ENCODE measurements at regions not wholly inside any gene's neighbourhood (a gene's known extent, or its start where the extent isn't known, plus 50 kb on each side); places are given as distances from the start of the nearest gene placed in this dataset.
"Not testable (repeated sequence)": the region's sequence is repeated elsewhere in the genome, so short reads cannot be mapped to it uniquely, and the experiment has no call there.

GRCh38 chr12:105508096-105508495 is 177.6 kb downstream of the C12orf75 start:
- no peaks in the 10 kb centered on the region for H3K36me3 ChIP-seq (ENCODE audit: control insufficient read depth in 1 of 2, insufficient read depth in 2 of 2, low read length in 2 of 2)
- no peak overlapping the region for H3K27ac ChIP-seq (ENCODE audit: low read length)
- no peak overlapping the region for H3K4me3 ChIP-seq (ENCODE audit: low read depth in 1 of 2, low read length in 2 of 2)
- no peaks in the 10 kb centered on the region for H3K9me3 ChIP-seq (ENCODE audit: control insufficient read depth in 1 of 2, low read length in 2 of 2)
- no peaks in the 10 kb centered on the region for H3K4me1 ChIP-seq (ENCODE audit: control insufficient read depth in 1 of 2, insufficient read depth in 2 of 2, low read length in 2 of 2)
- no peaks in the 10 kb centered on the region for H3K27me3 ChIP-seq (ENCODE audit: low read depth, low read length)

- no peaks in the 10 kb centered on the region for H3K9me3 ChIP-seq (ENCODE audit: control insufficient read depth in 1 of 2, low read length in 2 of 2)
- no peak overlapping the region for H3K27ac ChIP-seq (ENCODE audit: low read length)
- no peaks in the 10 kb centered on the region for H3K4me1 ChIP-seq (ENCODE audit: control insufficient read depth in 1 of 2, insufficient read depth in 2 of 2, low read length in 2 of 2)
- H3K4me3 ChIP-seq (ENCODE audit: low read depth in 1 of 2, low read length in 2 of 2): no peak overlapping the region
- H3K27me3 ChIP-seq (ENCODE audit: low read depth, low read length): no peaks in the 10 kb centered on the region
- no peaks in the 10 kb centered on the region for H3K36me3 ChIP-seq (ENCODE audit: control insufficient read depth in 1 of 2, insufficient read depth in 2 of 2, low read length in 2 of 2)
Observed at GRCh38 chr12:105510526-105510925, 180.0 kb downstream of the C12orf75 start.

GRCh38 chr12:105512861-105513260 is 182.4 kb downstream of the C12orf75 start:
- H3K27ac ChIP-seq (ENCODE audit: low read length); H3K27me3 ChIP-seq (ENCODE audit: low read depth, low read length); H3K4me3 ChIP-seq (ENCODE audit: low read depth in 1 of 2, low read length in 2 of 2); H3K9me3 ChIP-seq (ENCODE audit: control insufficient read depth in 1 of 2, low read length in 2 of 2); H3K36me3 ChIP-seq (ENCODE audit: control insufficient read depth in 1 of 2, insufficient read depth in 2 of 2, low read length in 2 of 2); H3K4me1 ChIP-seq (ENCODE audit: control insufficient read depth in 1 of 2, insufficient read depth in 2 of 2, low read length in 2 of 2): not testable (repeated sequence)

GRCh38 chr12:105522166-105522825 is 191.8 kb downstream of the C12orf75 start:
- Histone ChIP-seq H3K27me3 (ENCODE audit: low read depth, low read length) (no peaks in the 10 kb centered on the region), H3K4me3 (ENCODE audit: low read depth in 1 of 2, low read length in 2 of 2) (no peak overlapping the region), H3K36me3 (ENCODE audit: control insufficient read depth in 1 of 2, insufficient read depth in 2 of 2, low read length in 2 of 2) (no peaks in the 10 kb centered on the region), H3K9me3 (ENCODE audit: control insufficient read depth in 1 of 2, low read length in 2 of 2) (no peaks in the 10 kb centered on the region), H3K4me1 (ENCODE audit: control insufficient read depth in 1 of 2, insufficient read depth in 2 of 2, low read length in 2 of 2) (peaks cover 0 to 4% of the 10 kb centered on the region in 2 donors), H3K27ac (ENCODE audit: low read length) (no peak overlapping the region)

GRCh38 chr12:105523164-105524057 is 192.9 kb downstream of the C12orf75 start:
- Histone ChIP-seq H3K27ac (ENCODE audit: low read length) (no peak overlapping the region), H3K4me1 (ENCODE audit: control insufficient read depth in 1 of 2, insufficient read depth in 2 of 2, low read length in 2 of 2) (peaks cover 0 to 4% of the 10 kb centered on the region in 2 donors), H3K36me3 (ENCODE audit: control insufficient read depth in 1 of 2, insufficient read depth in 2 of 2, low read length in 2 of 2) (no peaks in the 10 kb centered on the region), H3K9me3 (ENCODE audit: control insufficient read depth in 1 of 2, low read length in 2 of 2) (no peaks in the 10 kb centered on the region), H3K4me3 (ENCODE audit: low read depth in 1 of 2, low read length in 2 of 2) (no peak overlapping the region), H3K27me3 (ENCODE audit: low read depth, low read length) (no peaks in the 10 kb centered on the region)

GRCh38 chr12:105524961-105525360 is 194.5 kb downstream of the C12orf75 start:
- H3K27ac ChIP-seq (ENCODE audit: low read length): no peak overlapping the region
- no peak overlapping the region for H3K4me3 ChIP-seq (ENCODE audit: low read depth in 1 of 2, low read length in 2 of 2)
- no peaks in the 10 kb centered on the region for H3K36me3 ChIP-seq (ENCODE audit: control insufficient read depth in 1 of 2, insufficient read depth in 2 of 2, low read length in 2 of 2)
- no peaks in the 10 kb centered on the region for H3K27me3 ChIP-seq (ENCODE audit: low read depth, low read length)
- H3K9me3 ChIP-seq (ENCODE audit: control insufficient read depth in 1 of 2, low read length in 2 of 2): no peaks in the 10 kb centered on the region
- peaks cover 0 to 4% of the 10 kb centered on the region in 2 donors for H3K4me1 ChIP-seq (ENCODE audit: control insufficient read depth in 1 of 2, insufficient read depth in 2 of 2, low read length in 2 of 2)

- peaks cover 0 to 1% of the 10 kb centered on the region in 2 donors for H3K4me1 ChIP-seq (ENCODE audit: control insufficient read depth in 1 of 2, insufficient read depth in 2 of 2, low read length in 2 of 2)
- no peak overlapping the region for H3K4me3 ChIP-seq (ENCODE audit: low read depth in 1 of 2, low read length in 2 of 2)
- H3K9me3 ChIP-seq (ENCODE audit: control insufficient read depth in 1 of 2, low read length in 2 of 2): peaks cover 0 to 9% of the 10 kb centered on the region in 2 donors
- no peaks in the 10 kb centered on the region for H3K27me3 ChIP-seq (ENCODE audit: low read depth, low read length)
- H3K36me3 ChIP-seq (ENCODE audit: control insufficient read depth in 1 of 2, insufficient read depth in 2 of 2, low read length in 2 of 2): no peaks in the 10 kb centered on the region
- no peak overlapping the region for H3K27ac ChIP-seq (ENCODE audit: low read length)
Observed at GRCh38 chr12:105534068-105534467, 203.6 kb downstream of the C12orf75 start.

- H3K4me3 ChIP-seq (ENCODE audit: low read depth in 1 of 2, low read length in 2 of 2); H3K9me3 ChIP-seq (ENCODE audit: control insufficient read depth in 1 of 2, low read length in 2 of 2); H3K36me3 ChIP-seq (ENCODE audit: control insufficient read depth in 1 of 2, insufficient read depth in 2 of 2, low read length in 2 of 2); H3K27ac ChIP-seq (ENCODE audit: low read length); H3K27me3 ChIP-seq (ENCODE audit: low read depth, low read length): not testable (repeated sequence)
- peaks cover 0 to 10% of the 10 kb centered on the region in 2 donors for H3K4me1 ChIP-seq (ENCODE audit: control insufficient read depth in 1 of 2, insufficient read depth in 2 of 2, low read length in 2 of 2)
Observed at GRCh38 chr12:105535033-105535432, 204.5 kb downstream of the C12orf75 start.

GRCh38 chr12:105538880-105539279 is 208.4 kb downstream of the C12orf75 start:
- H3K4me1 ChIP-seq (ENCODE audit: control insufficient read depth in 1 of 2, insufficient read depth in 2 of 2, low read length in 2 of 2): peaks cover 0 to 10% of the 10 kb centered on the region in 2 donors
- H3K27ac ChIP-seq (ENCODE audit: low read length): no peak overlapping the region
- H3K36me3 ChIP-seq (ENCODE audit: control insufficient read depth in 1 of 2, insufficient read depth in 2 of 2, low read length in 2 of 2): no peaks in the 10 kb centered on the region
- H3K4me3 ChIP-seq (ENCODE audit: low read depth in 1 of 2, low read length in 2 of 2): no peak overlapping the region
- H3K27me3 ChIP-seq (ENCODE audit: low read depth, low read length): no peaks in the 10 kb centered on the region
- peaks cover 0 to 9% of the 10 kb centered on the region in 2 donors for H3K9me3 ChIP-seq (ENCODE audit: control insufficient read depth in 1 of 2, low read length in 2 of 2)

- H3K27me3 ChIP-seq (ENCODE audit: low read depth, low read length): no peaks in the 10 kb centered on the region
- H3K4me3 ChIP-seq (ENCODE audit: low read depth in 1 of 2, low read length in 2 of 2): no peak overlapping the region
- peaks cover 0 to 3% of the 10 kb centered on the region in 2 donors for H3K9me3 ChIP-seq (ENCODE audit: control insufficient read depth in 1 of 2, low read length in 2 of 2)
- no peak overlapping the region for H3K27ac ChIP-seq (ENCODE audit: low read length)
- no peaks in the 10 kb centered on the region for H3K36me3 ChIP-seq (ENCODE audit: control insufficient read depth in 1 of 2, insufficient read depth in 2 of 2, low read length in 2 of 2)
- peaks cover 0 to 10% of the 10 kb centered on the region in 2 donors for H3K4me1 ChIP-seq (ENCODE audit: control insufficient read depth in 1 of 2, insufficient read depth in 2 of 2, low read length in 2 of 2)
Observed at GRCh38 chr12:105539735-105540134, 209.2 kb downstream of the C12orf75 start.

- no peak overlapping the region for H3K27ac ChIP-seq (ENCODE audit: low read length)
- H3K4me1 ChIP-seq (ENCODE audit: control insufficient read depth in 1 of 2, insufficient read depth in 2 of 2, low read length in 2 of 2): no peaks in the 10 kb centered on the region
- no peaks in the 10 kb centered on the region for H3K36me3 ChIP-seq (ENCODE audit: control insufficient read depth in 1 of 2, insufficient read depth in 2 of 2, low read length in 2 of 2)
- H3K27me3 ChIP-seq (ENCODE audit: low read depth, low read length): no peaks in the 10 kb centered on the region
- H3K4me3 ChIP-seq (ENCODE audit: low read depth in 1 of 2, low read length in 2 of 2): no peak overlapping the region
- peaks cover 0 to 3% of the 10 kb centered on the region in 2 donors for H3K9me3 ChIP-seq (ENCODE audit: control insufficient read depth in 1 of 2, low read length in 2 of 2)
Observed at GRCh38 chr12:105547786-105548185, 217.3 kb downstream of the C12orf75 start.
